KOPT-K1 (cell line): ENCODE measurements at regions not wholly inside any gene's neighbourhood (a gene's known extent, or its start where the extent isn't known, plus 50 kb on each side); places are given as distances from the start of the nearest gene placed in this dataset.
"Not testable (repeated sequence)": the region's sequence is repeated elsewhere in the genome, so short reads cannot be mapped to it uniquely, and the experiment has no call there.

Experiments
- H3K27ac ChIP-seq: fragments of 200-600 bp; sonication (generic); 2 replicates; pipeline ENCODE4 v1.5.1; 2016; ENCODE audit warnings: antibody characterized with exemption, mild to moderate bottlenecking, low read depth, low read length; ENCODE audit not compliant: poor library complexity, severe bottlenecking
- H3K36me3 ChIP-seq: fragments of 200-600 bp; sonication (generic); 2 replicates; pipeline ENCODE4 v1.5.1; 2017; ENCODE audit warnings: antibody characterized with exemption, mild to moderate bottlenecking, low read length, moderate library complexity; ENCODE audit not compliant: insufficient read depth
- H3K9me3 ChIP-seq: fragments of 200-600 bp; sonication (generic); 2 replicates; pipeline ENCODE4 v1.5.1; 2017; ENCODE audit warnings: antibody characterized with exemption, low read length, mild to moderate bottlenecking; ENCODE audit not compliant: insufficient read depth, poor library complexity, severe bottlenecking

DNA sequence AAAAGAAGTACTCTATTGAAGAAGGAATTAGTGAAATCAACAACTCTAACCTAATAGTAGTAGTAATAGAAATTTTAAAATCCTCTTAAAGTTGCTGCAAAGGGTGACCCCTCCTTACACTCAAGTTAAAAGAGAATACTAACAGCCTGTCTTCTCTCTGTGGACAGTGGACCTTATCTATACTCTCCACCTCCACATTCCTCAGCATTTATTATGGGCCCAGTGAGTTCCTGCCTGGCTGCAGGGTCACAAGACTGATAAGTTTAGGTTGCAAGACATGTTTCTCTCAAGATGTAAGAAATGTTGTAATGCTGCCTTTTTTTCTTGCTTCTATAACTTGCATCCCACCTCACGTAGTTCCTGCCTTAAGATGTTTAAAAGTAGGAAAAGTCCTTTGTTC, 880.6 kb downstream of the PDCD6IP start:
- H3K36me3 ChIP-seq, H3K27ac ChIP-seq: not testable (repeated sequence)
- H3K9me3 ChIP-seq = peaks cover 14% of the 10 kb centered on the region

DNA sequence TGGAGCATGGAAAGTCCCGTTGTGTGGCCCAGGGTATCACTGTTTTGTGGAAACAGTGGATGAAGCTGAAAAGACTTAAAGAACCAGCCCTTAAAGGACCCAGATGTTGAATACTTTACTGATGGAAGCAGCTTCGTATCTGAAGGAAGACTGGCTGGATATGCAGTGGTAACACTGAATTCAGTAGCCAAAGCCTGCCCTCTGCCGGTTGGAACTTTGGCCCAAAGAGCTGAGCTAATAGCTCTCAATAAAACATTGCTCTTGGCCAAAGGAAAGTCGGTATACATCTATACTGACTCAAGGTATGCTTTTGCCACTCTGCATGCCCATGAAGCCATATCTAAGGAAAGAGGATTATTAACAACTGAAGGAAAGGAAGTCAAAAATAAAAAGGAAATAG, 885.4 kb downstream of the PDCD6IP start:
- peaks cover 14% of the 10 kb centered on the region for H3K9me3 ChIP-seq

DNA sequence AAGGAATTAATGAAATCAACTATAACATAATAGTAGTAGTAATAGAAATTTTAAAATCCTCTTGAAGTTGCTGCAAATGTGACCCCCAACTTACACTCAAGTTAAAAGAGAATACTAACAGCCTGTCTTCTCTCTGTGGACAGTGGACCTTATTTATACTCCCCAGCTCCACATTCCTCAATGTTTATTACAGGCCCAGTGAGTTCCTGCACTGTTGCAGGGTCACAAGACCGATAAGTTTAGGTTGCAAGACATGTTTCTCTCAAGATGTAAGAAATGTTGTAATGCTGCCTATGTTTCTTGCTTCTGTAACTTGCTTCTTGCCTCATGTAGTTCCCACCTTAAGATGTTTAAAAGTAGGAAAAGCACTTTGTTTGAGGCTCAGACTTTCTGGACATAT, 888.1 kb downstream of the PDCD6IP start:
- Histone ChIP-seq H3K36me3 (no peaks in the 10 kb centered on the region), H3K27ac (no peak overlapping the region), H3K9me3 (no peaks in the 10 kb centered on the region)

More for the DNA sequence above, 885.4 kb downstream of the PDCD6IP start:
- Histone ChIP-seq H3K36me3 (no peaks in the 10 kb centered on the region), H3K27ac (no peak overlapping the region)

DNA sequence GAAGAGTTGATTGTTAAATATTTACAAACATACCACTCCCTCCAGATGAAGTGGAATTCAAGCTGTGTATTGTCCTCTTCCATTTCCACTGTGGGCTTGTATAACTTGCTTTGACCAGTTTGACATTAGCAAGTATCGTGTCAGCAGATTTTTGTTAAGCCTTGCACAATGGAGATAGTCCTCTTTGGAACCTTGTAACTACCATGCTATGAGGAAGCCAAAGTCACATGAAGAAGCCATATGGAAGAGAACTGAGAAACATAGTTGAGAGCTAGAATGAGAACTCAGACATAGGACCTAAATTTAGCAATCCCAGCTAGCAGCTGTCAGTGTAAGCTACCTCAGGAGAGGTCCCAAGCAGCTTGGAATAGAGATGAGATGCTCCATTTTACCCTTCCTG, 889.2 kb downstream of the PDCD6IP start:
- Histone ChIP-seq H3K27ac (no peak overlapping the region), H3K36me3 (no peaks in the 10 kb centered on the region), H3K9me3 (no peaks in the 10 kb centered on the region)

DNA sequence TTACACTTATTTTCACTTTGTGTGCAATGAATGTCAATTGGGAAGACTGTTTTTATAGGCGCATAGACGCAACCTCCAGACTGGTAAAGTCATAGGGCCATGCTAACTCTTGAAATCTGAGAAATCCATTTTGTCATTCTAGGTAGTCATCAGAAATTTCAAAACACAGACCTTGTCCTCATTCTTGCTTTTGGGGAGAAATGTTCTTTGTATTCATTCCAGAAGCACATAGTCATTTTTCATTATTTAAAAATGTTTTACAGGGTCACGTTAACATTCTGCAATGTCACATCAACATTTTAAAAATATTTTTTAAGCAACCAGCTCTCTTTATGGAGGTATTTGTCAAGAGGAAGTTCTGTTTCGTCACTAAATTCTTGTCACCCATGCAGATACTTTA, 898.4 kb downstream of the PDCD6IP start:
- Histone ChIP-seq H3K27ac (no peak overlapping the region), H3K36me3 (no peaks in the 10 kb centered on the region), H3K9me3 (peaks cover 14% of the 10 kb centered on the region)

DNA sequence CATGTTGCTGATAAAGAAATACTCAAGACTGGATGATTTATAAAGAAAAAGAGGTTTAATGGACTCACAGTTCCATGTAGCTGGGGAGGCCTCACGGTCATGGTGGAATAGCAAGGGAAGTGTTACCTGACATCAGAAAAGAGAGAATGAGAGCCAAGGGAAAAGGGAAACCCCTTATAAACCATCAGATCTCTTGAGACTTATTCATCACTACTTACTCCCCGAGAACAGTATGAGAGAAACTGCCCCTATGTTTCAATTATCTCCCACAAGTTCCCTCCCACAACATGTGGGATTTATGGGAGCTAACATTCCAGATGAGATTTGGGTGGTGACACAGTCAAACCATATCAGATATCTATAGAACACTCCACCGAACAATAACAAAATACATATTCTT, 904.6 kb downstream of the PDCD6IP start:
- H3K36me3 ChIP-seq = no peaks in the 10 kb centered on the region
- H3K27ac ChIP-seq = no peak overlapping the region
- H3K9me3 ChIP-seq = peaks cover 21% of the 10 kb centered on the region

DNA sequence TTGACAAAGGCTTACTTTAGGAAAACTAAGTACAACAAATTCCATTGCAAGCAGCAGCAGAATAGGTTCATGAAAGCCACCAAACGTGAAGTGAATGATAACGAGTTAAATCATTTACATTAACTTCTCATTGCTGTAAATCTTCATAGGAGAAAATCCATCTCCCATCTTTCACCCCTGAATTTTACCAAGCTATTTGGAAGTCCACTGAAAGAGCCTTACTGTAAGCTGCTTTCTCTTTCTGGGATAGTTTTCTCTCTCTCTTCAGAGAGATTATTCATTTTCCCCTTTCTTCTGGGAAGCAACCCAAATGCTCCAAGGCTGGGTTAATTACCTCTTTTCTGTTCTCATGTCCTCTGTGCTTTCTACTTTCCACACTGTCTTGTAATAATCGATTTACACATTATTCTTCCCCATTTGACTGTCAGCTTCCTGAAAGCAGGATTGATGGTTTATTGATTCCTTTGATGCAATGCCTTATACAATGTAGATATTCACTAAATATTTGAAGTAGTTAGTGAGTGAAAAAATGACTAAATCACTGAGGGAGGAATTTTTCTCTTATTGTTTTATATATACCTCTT, 914.3 kb upstream of the ARPP21 start:
- H3K36me3 ChIP-seq = no peaks in the 10 kb centered on the region
- peaks cover 3% of the 10 kb centered on the region for H3K9me3 ChIP-seq
- no peak overlapping the region for H3K27ac ChIP-seq

DNA sequence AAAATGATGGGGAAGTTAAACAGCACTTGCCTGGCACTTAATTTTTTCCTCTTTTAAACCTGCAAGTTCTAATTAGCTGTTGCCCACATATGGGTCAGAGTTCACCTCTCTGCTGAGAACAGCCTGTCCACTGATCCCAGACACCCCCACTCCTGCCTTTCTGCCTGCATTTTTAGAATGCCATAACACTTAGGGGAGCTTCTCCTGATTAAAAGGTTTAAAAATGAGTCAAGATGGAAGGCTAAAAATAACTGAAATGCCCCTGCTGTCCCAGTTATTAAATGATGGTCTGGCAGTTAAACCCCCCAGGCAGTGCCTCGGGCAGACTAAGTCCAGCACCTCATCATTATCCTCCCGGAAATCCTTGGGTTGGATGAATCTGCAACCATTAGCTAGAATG, 913.6 kb upstream of the ARPP21 start:
- Histone ChIP-seq H3K9me3 (peaks cover 3% of the 10 kb centered on the region), H3K36me3 (no peaks in the 10 kb centered on the region), H3K27ac (no peak overlapping the region)

DNA sequence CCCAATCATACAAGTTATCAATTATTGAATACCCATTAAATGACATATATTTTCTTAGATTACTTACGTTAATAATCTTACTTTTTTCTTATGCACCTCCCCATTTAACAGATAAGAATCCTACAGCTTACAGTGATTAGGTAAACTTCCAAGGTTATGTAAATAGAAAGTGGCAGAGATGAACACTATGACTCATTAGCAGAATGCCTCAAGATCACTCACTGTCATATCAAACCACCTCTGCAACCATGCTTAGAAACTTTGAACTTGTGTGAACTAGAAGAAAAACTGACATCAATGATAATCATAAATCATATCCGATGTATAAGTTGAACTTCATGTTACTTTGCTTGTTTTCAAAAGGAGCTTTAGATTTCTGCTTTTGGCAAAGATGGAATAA, 911.6 kb upstream of the ARPP21 start:
- Histone ChIP-seq H3K27ac (no peak overlapping the region), H3K36me3 (no peaks in the 10 kb centered on the region), H3K9me3 (peaks cover 3% of the 10 kb centered on the region)

DNA sequence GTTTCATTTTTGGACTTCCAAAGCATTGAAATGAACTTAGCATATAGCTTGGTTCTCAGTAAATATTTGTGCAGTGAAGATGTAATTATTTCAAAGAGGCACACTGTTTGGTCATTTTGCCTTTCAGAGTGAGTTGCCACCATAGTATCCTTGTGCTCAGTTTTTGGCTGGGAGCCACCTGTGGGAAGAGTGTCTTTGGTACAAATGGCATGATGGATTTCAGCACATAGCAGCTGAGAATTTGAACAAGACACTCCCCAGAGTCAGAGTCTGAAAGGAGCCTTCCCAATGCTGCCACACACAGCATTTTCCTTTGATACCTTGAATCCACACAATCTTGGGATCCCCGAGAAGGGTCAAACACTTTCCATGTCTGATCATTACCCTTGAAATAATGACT, 897.2 kb upstream of the ARPP21 start:
- Histone ChIP-seq H3K9me3 (no peaks in the 10 kb centered on the region), H3K27ac (no peak overlapping the region), H3K36me3 (no peaks in the 10 kb centered on the region)

DNA sequence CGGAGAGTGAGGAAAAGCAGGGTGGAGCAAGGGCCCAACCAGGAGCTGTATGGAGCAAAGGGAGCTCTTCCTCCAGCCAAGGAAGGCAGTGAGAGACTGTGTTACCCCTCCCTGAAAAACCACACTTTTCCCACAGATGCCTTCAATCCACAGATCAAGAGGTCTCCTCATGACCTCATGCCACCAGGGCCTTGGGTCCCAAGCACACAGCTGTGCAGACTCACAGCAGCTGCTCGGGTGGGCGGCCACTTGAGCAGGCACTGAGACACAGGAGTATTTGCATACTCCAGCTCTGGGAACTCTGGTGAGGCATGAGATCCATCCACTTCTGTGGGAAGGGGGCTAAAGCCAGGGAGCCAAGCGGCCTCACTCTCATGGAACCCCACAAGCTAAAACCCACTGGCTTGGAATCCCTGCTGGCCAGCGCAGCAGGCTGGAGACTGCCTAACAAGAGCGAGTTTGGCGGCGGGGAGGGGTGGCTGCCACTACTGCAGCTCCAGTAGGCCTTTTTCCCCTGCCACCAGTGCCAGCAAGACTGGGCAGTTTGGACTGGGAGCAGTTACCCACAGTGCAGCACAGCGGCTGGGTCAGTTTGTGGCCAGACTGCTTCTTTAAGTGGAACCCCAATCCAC, 880.6 kb upstream of the ARPP21 start:
- Histone ChIP-seq H3K36me3 (no peaks in the 10 kb centered on the region), H3K27ac (no peak overlapping the region), H3K9me3 (no peaks in the 10 kb centered on the region)

DNA sequence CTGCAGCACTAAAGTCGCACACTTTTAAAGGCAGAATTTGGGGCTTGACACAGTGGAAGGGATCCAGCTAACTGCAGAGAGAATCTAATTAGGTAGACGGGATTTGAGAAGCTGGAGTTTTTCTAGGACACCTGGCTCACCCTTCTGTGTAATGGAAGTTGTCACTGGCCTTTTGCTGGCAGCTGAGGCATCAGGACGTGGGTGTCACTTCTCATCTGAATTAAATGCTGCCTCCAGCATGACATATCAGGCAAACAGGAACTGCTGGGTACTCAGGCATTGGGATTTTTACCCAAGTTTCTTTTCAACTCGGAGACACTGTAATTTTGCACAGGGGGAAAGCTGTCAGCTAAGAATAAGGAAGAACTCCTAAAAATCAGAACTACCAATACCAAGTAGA, 861.9 kb upstream of the ARPP21 start:
- Histone ChIP-seq H3K36me3 (no peaks in the 10 kb centered on the region), H3K9me3 (no peaks in the 10 kb centered on the region), H3K27ac (no peak overlapping the region)

DNA sequence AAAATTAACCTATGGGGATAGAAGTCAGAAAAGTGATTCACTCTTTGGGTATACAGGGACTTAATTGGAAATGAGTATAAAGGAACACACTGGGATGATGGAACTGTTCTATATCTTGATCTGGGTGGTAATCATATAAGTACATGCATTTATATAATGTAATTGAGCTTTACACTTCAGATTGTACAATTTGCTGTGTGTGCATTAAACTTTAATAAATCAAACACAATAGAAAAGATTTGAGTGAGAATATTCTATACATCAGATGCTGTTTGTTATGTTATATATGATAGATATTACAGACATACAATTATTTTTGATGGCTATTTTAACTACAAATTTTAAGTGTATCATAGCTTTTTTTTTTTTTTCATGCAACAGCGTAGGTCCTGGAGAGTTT, 860.2 kb upstream of the ARPP21 start:
- H3K36me3 ChIP-seq = no peaks in the 10 kb centered on the region
- H3K9me3 ChIP-seq = no peaks in the 10 kb centered on the region
- no peak overlapping the region for H3K27ac ChIP-seq

DNA sequence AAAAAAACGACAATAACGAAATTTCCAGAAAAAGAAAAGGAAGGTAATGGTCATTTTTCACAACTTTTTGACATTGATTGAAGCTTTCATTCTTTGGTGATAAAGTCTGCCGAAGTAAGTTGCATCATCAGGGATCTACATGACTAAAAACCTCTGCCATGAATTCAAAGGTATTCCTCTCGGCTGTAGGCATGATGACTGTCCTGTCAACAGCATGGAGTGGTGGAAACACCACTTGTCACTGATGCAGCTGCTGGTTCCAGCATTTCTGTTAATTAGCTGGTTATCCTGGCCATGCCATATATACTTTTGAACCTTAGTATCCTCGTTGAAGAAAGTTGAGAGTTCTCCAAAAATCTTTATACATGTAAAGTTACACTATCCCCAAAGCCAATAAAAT, 859.0 kb upstream of the ARPP21 start:
- Histone ChIP-seq H3K27ac (no peak overlapping the region), H3K36me3 (no peaks in the 10 kb centered on the region), H3K9me3 (no peaks in the 10 kb centered on the region)

DNA sequence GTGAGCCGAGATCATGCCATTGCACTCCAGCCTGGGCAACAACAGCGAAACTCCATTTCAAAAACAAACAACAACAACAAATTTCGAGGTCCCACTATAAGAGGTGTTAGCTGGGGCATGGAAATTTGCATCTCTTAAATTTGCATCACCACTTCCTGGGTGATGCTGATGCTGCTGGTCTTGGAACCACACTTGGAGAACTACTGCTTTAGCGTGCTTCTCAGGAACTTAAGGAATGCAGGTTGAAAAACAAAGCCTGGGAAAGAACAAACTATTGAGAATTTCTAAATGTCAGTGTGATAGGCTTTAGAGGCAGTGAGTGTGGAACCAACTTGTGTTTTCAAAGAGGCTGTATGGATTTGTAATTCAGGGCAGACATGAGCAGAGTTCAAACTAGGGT, 858.4 kb upstream of the ARPP21 start:
- H3K9me3 ChIP-seq = no peaks in the 10 kb centered on the region
- no peak overlapping the region for H3K27ac ChIP-seq
- H3K36me3 ChIP-seq = no peaks in the 10 kb centered on the region

DNA sequence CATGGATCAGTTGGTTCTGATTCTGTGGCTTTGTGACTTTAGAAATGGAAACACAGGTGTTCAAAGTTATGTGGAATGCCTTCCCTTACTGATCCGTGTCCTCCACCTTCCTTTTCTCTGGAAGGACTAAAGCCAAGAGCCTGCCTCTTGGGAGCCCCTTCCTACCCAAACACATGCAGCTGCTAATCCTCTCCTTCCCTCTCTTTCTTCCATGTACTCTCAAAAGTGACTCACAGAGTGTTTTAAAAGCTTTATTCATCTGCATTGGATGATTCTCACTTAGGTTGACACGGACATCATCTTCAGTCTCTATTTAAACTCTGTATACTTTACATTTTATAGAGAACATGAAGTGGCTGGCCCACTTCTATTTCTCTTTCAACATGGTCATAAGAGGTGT, 856.5 kb upstream of the ARPP21 start:
- H3K36me3 ChIP-seq = no peaks in the 10 kb centered on the region

More for the DNA sequence above, 856.5 kb upstream of the ARPP21 start:
- Histone ChIP-seq H3K27ac (no peak overlapping the region), H3K9me3 (no peaks in the 10 kb centered on the region)
